ENCODE measurements at regions not wholly inside any gene's neighbourhood (a gene's known extent, or its start where the extent isn't known, plus 50 kb on each side); places are given as distances from the start of the nearest gene placed in this dataset.

GRCh38 chr1:4894566-4894965 lies 240.2 kb downstream of the AJAP1 start:
- no peak overlapping the region for H3K4me3 ChIP-seq (ENCODE audit: low read depth, low read length)
- no peak for DNase-seq (ENCODE audit: low read depth)
- no peak for TF ChIP-seq CTCF (conservative IDR thresholded peaks at IDR 0.05; ENCODE audit: low read depth, low read length)

GRCh38 chr1:4880626-4881025 lies 226.2 kb downstream of the AJAP1 start:
- TF ChIP-seq CTCF (conservative IDR thresholded peaks at IDR 0.05; ENCODE audit: low read depth, low read length): no peak
- DNase-seq (ENCODE audit: low read depth): no peak
- no peak overlapping the region for H3K4me3 ChIP-seq (ENCODE audit: low read depth, low read length)

- DNase-seq (ENCODE audit: low read depth): no peak
- TF ChIP-seq CTCF (conservative IDR thresholded peaks at IDR 0.05; ENCODE audit: low read depth, low read length): no peak
- no peak overlapping the region for H3K4me3 ChIP-seq (ENCODE audit: low read depth, low read length)
Observed at GRCh38 chr1:4877426-4877825, 223.0 kb downstream of the AJAP1 start.

GRCh38 chr1:4871373-4871772 lies 217.0 kb downstream of the AJAP1 start:
- no peak for TF ChIP-seq CTCF (conservative IDR thresholded peaks at IDR 0.05; ENCODE audit: low read depth, low read length)
- DNase-seq (ENCODE audit: low read depth): no peak
- H3K4me3 ChIP-seq (ENCODE audit: low read depth, low read length): no peak overlapping the region

GRCh38 chr1:4868521-4868920 lies 214.1 kb downstream of the AJAP1 start:
- no peak for DNase-seq (ENCODE audit: low read depth)
- no peak overlapping the region for H3K4me3 ChIP-seq (ENCODE audit: low read depth, low read length)
- TF ChIP-seq CTCF (conservative IDR thresholded peaks at IDR 0.05; ENCODE audit: low read depth, low read length): no peak

- no peak overlapping the region for H3K4me3 ChIP-seq (ENCODE audit: low read depth, low read length)
- no peak for DNase-seq (ENCODE audit: low read depth)
- no peak for TF ChIP-seq CTCF (conservative IDR thresholded peaks at IDR 0.05; ENCODE audit: low read depth, low read length)
Observed at GRCh38 chr1:4856396-4856795, 202.0 kb downstream of the AJAP1 start.

GRCh38 chr1:4854367-4854766 lies 200.0 kb downstream of the AJAP1 start:
- no peak for DNase-seq (ENCODE audit: low read depth)

More at GRCh38 chr1:4854367-4854766, 200.0 kb downstream of the AJAP1 start:
- no peak for TF ChIP-seq CTCF (conservative IDR thresholded peaks at IDR 0.05; ENCODE audit: low read depth, low read length)
- no peak overlapping the region for H3K4me3 ChIP-seq (ENCODE audit: low read depth, low read length)
